Gastroesophageal sphincter (tissue), 4 donors: ENCODE measurements at regions not wholly inside any gene's neighbourhood (a gene's known extent, or its start where the extent isn't known, plus 50 kb on each side); places are given as distances from the start of the nearest gene placed in this dataset.

Experiments
- ATAC-seq: fragments of 150-250 bp; one replicate; pipeline ENCODE4 v1.9.1; 2016; ENCODE audit warnings: mild to moderate bottlenecking, moderate library complexity
- H3K27ac ChIP-seq, 4 donors: fragments of 200-600 bp; sonication (generic) in 3 of 4; 1 replicate in 3 of 4; 2 replicates in 1 of 4; pipeline ENCODE4 v1.5.1; 2016 to 2019
- H3K27me3 ChIP-seq: fragments of 200-600 bp; sonication (generic); one replicate; pipeline ENCODE4 v1.5.1; 2019
- H3K36me3 ChIP-seq, 2 donors: fragments of 200-600 bp; sonication (generic); one replicate each; pipeline ENCODE4 v1.5.1; 2019; ENCODE audit warnings: control low read depth in 1 of 2
- H3K4me1 ChIP-seq, 3 donors: fragments of 200-600 bp; sonication (generic); 1 replicate in 2 of 3; 2 replicates in 1 of 3; pipeline ENCODE4 v1.5.1; 2016 to 2019; ENCODE audit warnings: control low read depth in 2 of 3
- H3K4me3 ChIP-seq, 2 donors: fragments of 200-600 bp; sonication (generic); one replicate each; pipeline ENCODE4 v1.5.1; 2019; ENCODE audit warnings: mild to moderate bottlenecking in 1 of 2, moderate library complexity in 1 of 2
- H3K9me3 ChIP-seq, 3 donors: fragments of 200-600 bp; sonication (generic); one replicate each; pipeline ENCODE4 v1.5.1; 2017 to 2019; ENCODE audit warnings: control low read depth in 2 of 3
- CTCF ChIP-seq, 4 experiments: fragments of 200-600 bp in 2 of 4; fragments of 450-650 bp in 2 of 4; sonication (generic) in 1 of 4; IDR thresholded peaks; one replicate each; pipeline ENCODE4 v1.5.1; 2017 to 2019; ENCODE audit warnings: antibody characterized with exemption in 4 of 4, mild to moderate bottlenecking in 2 of 4, moderate library complexity in 2 of 4
- EP300 ChIP-seq: sonication (generic); formaldehyde crosslinking; IDR thresholded peaks from one replicate; pipeline ENCODE4 v1.6.1; 2017; ENCODE audit warnings: antibody characterized with exemption, mild to moderate bottlenecking
- POLR2A ChIP-seq, 2 donors: fragments of 450-650 bp; IDR thresholded peaks; one replicate each; pipeline ENCODE4 v1.6.1; 2017; ENCODE audit warnings: antibody characterized with exemption in 2 of 2, mild to moderate bottlenecking in 2 of 2, moderate library complexity in 1 of 2
- POLR2AphosphoS5 ChIP-seq: sonication (generic); formaldehyde crosslinking; IDR thresholded peaks from one replicate; pipeline ENCODE4 v1.6.1; 2017; ENCODE audit warnings: antibody characterized with exemption
- WGBS, 2 donors: methylation state at CpG; one replicate each; pipeline ENCODE4 v1.1.5; 2018; ENCODE audit warnings: low coverage in 1 of 2; 5-methylcytosine and 5-hydroxymethylcytosine counted together

GRCh38 chr13:111411919-111412650 is 91.6 kb downstream of the TEX29 start:
- Histone ChIP-seq H3K4me3 (peak overlapping the region in 1 of 2 donors; percentile 38), H3K27me3 (peaks cover 70% of the 10 kb centered on the region), H3K4me1 (no peaks in the 10 kb centered on the region), H3K36me3 (no peaks in the 10 kb centered on the region), H3K27ac (no peak overlapping the region), H3K9me3 (no peaks in the 10 kb centered on the region)
- 51 to 68% methylated on average over 14 to 15 of the region's 15 CpGs for WGBS, 2 donors
- TF ChIP-seq POLR2A (IDR thresholded peaks at IDR 0.05) (no peak), POLR2AphosphoS5 (no peak), EP300 (no peak), CTCF (IDR thresholded peaks at IDR 0.05) (no peak)
- no peak for ATAC-seq

- Histone ChIP-seq H3K27me3 (peaks cover 57% of the 10 kb centered on the region), H3K4me3 (no peak overlapping the region), H3K36me3 (no peaks in the 10 kb centered on the region), H3K27ac (no peak overlapping the region), H3K9me3 (no peaks in the 10 kb centered on the region), H3K4me1 (no peaks in the 10 kb centered on the region)
- TF ChIP-seq CTCF (IDR thresholded peaks at IDR 0.05) = no peak
- TF ChIP-seq POLR2AphosphoS5 = no peak
- no peak for TF ChIP-seq EP300
- no peak for TF ChIP-seq POLR2A (IDR thresholded peaks at IDR 0.05)
- no peak for ATAC-seq
- WGBS, 2 donors = 41 to 57% methylated on average over 1 to 8 of the region's 19 CpGs
These were observed 93.2 kb downstream of the TEX29 start for GRCh38 chr13:111413407-111414187.

GRCh38 chr13:111414341-111414740 is 93.9 kb downstream of the TEX29 start:
- Histone ChIP-seq H3K4me3 (no peak overlapping the region), H3K9me3 (no peaks in the 10 kb centered on the region), H3K4me1 (no peaks in the 10 kb centered on the region), H3K36me3 (no peaks in the 10 kb centered on the region), H3K27me3 (peaks cover 54% of the 10 kb centered on the region), H3K27ac (no peak overlapping the region)
- no peak for TF ChIP-seq EP300
- no peak for TF ChIP-seq CTCF (IDR thresholded peaks at IDR 0.05)
- no peak for TF ChIP-seq POLR2AphosphoS5
- TF ChIP-seq POLR2A (IDR thresholded peaks at IDR 0.05) = no peak
- 90 to 95% methylated on average over 4 of the region's 9 CpGs for WGBS, 2 donors
- no peak for ATAC-seq

- no peak overlapping the region for H3K4me3 ChIP-seq
- H3K27ac ChIP-seq = no peak overlapping the region
- no peaks in the 10 kb centered on the region for H3K4me1 ChIP-seq
- peaks cover 49% of the 10 kb centered on the region for H3K27me3 ChIP-seq
- no peak for ATAC-seq
- TF ChIP-seq CTCF (IDR thresholded peaks at IDR 0.05) (no peak), EP300 (no peak), POLR2A (IDR thresholded peaks at IDR 0.05) (no peak), POLR2AphosphoS5 (no peak)
- 48 to 59% methylated on average over 3 to 7 of the region's 8 CpGs for WGBS, 2 donors
- H3K9me3 ChIP-seq = no peaks in the 10 kb centered on the region
- H3K36me3 ChIP-seq = no peaks in the 10 kb centered on the region
These were observed 94.8 kb downstream of the TEX29 start for GRCh38 chr13:111415246-111415645.

- WGBS, 2 donors = 100% methylated on average over 1 of the region's 1 CpG
- H3K27me3 ChIP-seq = peaks cover 51% of the 10 kb centered on the region
- H3K9me3 ChIP-seq = no peaks in the 10 kb centered on the region
- H3K27ac ChIP-seq = no peak overlapping the region
- no peak for TF ChIP-seq EP300
- TF ChIP-seq POLR2A (IDR thresholded peaks at IDR 0.05) = no peak
- TF ChIP-seq CTCF (IDR thresholded peaks at IDR 0.05) = no peak
- TF ChIP-seq POLR2AphosphoS5 = no peak
- no peak overlapping the region for H3K4me3 ChIP-seq
- H3K36me3 ChIP-seq = no peaks in the 10 kb centered on the region
- H3K4me1 ChIP-seq = no peaks in the 10 kb centered on the region
- ATAC-seq = no peak
These were observed 95.3 kb downstream of the TEX29 start for GRCh38 chr13:111415765-111416164.
